Activated naive CD4-positive, alpha-beta T cell treated with anti-CD3 and anti-CD28 coated beads, Interleukin-2, amount 50 U/mL, for 24 hours (primary cell): ENCODE measurements at regions not wholly inside any gene's neighbourhood (a gene's known extent, or its start where the extent isn't known, plus 50 kb on each side); places are given as distances from the start of the nearest gene placed in this dataset.

Source experiments
- H3K27ac Mint-ChIP-seq: one replicate; pipeline ENCODE4 v1.8.0; 2021; ENCODE audit warnings: mild to moderate bottlenecking, mixed read lengths
- H3K27me3 Mint-ChIP-seq: one replicate; pipeline ENCODE4 v1.8.0; 2021; ENCODE audit warnings: mixed read lengths
- H3K36me3 Mint-ChIP-seq: one replicate; pipeline ENCODE4 v1.8.0; 2021; ENCODE audit warnings: mixed read lengths
- H3K4me1 Mint-ChIP-seq: one replicate; pipeline ENCODE4 v1.8.0; 2021; ENCODE audit warnings: mixed read lengths
- H3K4me3 Mint-ChIP-seq: one replicate; pipeline ENCODE4 v1.8.0; 2021; ENCODE audit warnings: mild to moderate bottlenecking, mixed read lengths
- H3K9me3 Mint-ChIP-seq: one replicate; pipeline ENCODE4 v1.8.0; 2021; ENCODE audit warnings: mixed read lengths

- Mint-ChIP-seq H3K36me3 (no peaks in the 10 kb centered on the region), H3K9me3 (no peaks in the 10 kb centered on the region), H3K27me3 (peaks cover 5% of the 10 kb centered on the region), H3K4me3 (no peak overlapping the region), H3K27ac (no peak overlapping the region), H3K4me1 (no peaks in the 10 kb centered on the region)
These were observed 158.4 kb downstream of the KLHL28 start for GRCh38 chr14:44803239-44803905.

DNA sequence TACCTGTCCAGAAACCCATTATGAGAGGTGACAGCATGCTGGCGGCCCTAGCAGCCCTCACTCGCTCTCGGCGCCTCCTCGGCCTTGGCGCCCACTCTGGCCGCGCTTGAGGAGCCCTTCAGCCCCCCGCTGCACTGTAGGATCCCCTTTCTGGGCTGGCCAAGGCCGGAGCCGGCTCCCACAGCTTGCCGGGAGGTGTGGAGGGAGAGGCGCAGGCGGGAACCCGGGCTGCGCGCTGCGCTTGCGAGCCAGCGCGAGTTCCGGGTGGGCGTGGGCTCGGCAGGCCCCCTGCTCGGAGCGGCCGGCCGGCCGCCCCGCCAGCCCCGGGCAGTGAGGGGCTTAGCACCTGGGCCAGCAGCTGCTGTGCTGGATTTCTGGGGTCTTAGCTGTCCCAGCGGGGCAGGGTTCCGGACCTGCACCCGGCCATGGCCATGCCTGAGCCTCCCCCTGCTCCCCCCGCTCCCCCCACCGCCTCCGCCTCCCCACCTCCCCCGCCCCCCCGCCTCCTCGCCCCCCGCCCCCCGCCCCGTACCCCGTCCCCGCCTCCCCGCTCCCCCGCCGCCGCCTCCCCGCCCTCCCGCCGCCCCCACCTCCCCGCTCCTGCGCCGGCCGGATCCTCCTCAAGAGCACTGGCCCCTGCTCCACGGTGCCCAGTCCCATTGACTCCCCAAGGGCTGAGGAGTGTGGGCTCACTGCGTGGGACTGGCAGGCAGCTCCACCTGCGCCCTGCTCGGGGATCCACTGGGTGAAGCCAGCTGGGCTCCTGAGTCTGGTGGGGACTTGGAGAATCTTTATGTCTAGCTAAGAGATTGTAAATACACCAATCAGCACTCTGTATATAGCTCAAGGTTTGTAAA lies 163.1 kb downstream of the KLHL28 start:
- Mint-ChIP-seq H3K4me1 (no peaks in the 10 kb centered on the region), H3K9me3 (no peaks in the 10 kb centered on the region), H3K27me3 (peaks cover 8% of the 10 kb centered on the region), H3K4me3 (no peak overlapping the region), H3K36me3 (no peaks in the 10 kb centered on the region), H3K27ac (no peak overlapping the region)

GRCh38 chr14:44795725-44796124 lies 166.0 kb downstream of the KLHL28 start:
- no peaks in the 10 kb centered on the region for H3K36me3 Mint-ChIP-seq
- H3K4me3 Mint-ChIP-seq: no peak overlapping the region
- H3K4me1 Mint-ChIP-seq: no peaks in the 10 kb centered on the region
- H3K27ac Mint-ChIP-seq: no peak overlapping the region
- no peaks in the 10 kb centered on the region for H3K9me3 Mint-ChIP-seq
- H3K27me3 Mint-ChIP-seq: peaks cover 6% of the 10 kb centered on the region

DNA sequence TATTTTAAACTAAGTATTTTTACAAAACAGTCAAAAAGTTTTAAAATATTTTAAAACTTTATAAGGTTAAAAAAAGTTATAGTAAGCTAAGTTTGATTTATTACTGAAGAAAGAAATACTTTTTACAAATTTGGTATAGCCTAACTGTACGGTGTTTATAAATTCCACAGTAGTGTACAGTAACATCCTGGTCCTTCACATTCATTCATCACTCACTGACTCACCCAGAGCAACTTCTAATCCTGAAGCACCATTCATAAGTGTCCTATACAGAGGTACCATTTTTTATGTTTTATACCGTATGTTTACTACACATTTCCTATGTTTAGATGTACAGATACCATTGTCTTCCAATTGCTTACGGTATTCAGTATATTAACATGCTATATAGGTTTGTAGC lies 170.0 kb downstream of the KLHL28 start:
- Mint-ChIP-seq H3K4me3 (no peak overlapping the region), H3K9me3 (peaks cover 4% of the 10 kb centered on the region), H3K27me3 (peaks cover 9% of the 10 kb centered on the region), H3K4me1 (no peaks in the 10 kb centered on the region), H3K27ac (no peak overlapping the region), H3K36me3 (no peaks in the 10 kb centered on the region)

DNA sequence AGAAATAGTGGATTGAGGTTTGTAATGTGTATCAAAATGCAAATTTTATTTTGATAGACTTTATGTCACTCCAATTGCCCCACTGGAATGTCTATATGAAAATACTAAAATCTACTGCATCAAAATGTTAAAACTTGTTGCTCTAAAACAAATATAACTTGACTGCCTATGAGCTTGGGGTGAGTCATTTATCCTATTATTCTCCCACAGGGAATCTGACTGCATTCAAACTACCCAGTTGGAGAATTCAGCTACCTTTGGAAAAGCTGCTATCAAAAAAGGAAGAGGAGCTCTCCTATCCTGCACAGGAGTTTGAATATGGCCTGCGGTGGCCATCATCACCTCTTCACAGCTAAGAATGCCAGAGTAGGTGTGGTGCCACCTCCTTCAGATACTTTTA lies 173.1 kb downstream of the KLHL28 start:
- Mint-ChIP-seq H3K27me3 (peaks cover 12% of the 10 kb centered on the region), H3K36me3 (no peaks in the 10 kb centered on the region)

GRCh38 chr14:44785096-44785495 lies 176.7 kb downstream of the KLHL28 start:
- H3K4me3 Mint-ChIP-seq: no peak overlapping the region
- H3K4me1 Mint-ChIP-seq: no peaks in the 10 kb centered on the region
- no peak overlapping the region for H3K27ac Mint-ChIP-seq
- peaks cover 22% of the 10 kb centered on the region for H3K27me3 Mint-ChIP-seq
- peaks cover 4% of the 10 kb centered on the region for H3K9me3 Mint-ChIP-seq
- no peaks in the 10 kb centered on the region for H3K36me3 Mint-ChIP-seq

More for the DNA sequence above, 173.1 kb downstream of the KLHL28 start:
- Mint-ChIP-seq H3K27ac (no peak overlapping the region), H3K4me1 (no peaks in the 10 kb centered on the region), H3K4me3 (no peak overlapping the region), H3K9me3 (peaks cover 4% of the 10 kb centered on the region)

DNA sequence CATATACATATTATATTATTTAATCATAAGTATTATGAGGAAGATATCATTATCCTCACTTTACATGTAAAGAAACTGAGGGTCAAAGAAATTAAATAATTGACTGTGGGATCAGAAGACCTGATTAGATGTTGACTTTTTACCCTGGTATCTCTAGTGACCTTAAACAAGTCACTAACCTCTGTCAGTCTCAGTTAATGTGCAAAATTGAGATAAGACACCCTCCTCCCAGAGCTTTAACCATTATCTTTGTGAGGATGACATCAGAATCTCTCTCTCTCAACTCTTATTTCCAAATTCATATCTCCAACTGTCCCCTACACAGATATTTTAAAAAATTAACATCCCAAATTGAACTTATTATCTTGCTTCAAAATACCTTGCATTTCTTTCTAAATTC lies 177.8 kb downstream of the KLHL28 start:
- Mint-ChIP-seq H3K4me3 (no peak overlapping the region), H3K27ac (no peak overlapping the region), H3K27me3 (peaks cover 17% of the 10 kb centered on the region), H3K4me1 (no peaks in the 10 kb centered on the region), H3K9me3 (no peaks in the 10 kb centered on the region), H3K36me3 (no peaks in the 10 kb centered on the region)

DNA sequence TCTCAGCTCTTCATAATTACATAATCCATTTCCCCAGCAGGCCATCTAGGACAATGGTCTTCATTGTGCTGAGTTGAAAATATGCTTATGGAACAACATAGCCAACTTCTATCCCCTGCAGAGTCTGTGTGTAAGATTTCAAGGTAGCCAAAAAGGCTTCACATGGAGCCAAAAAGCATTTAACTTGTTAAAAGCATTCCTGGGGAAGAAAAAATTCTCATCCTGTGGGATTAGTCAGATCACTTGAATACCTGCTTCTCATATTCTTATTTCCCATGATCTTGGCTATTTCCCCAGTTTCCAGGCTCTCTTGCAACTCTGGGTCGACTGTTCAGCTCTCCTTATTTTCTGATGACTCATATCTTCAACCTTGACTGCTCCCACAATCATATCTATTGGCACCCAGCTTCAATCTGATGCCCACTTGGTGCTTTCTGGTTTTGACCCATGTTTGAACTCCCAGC lies 178.9 kb downstream of the KLHL28 start:
- no peak overlapping the region for H3K27ac Mint-ChIP-seq

GRCh38 chr14:44780989-44781388 lies 180.8 kb downstream of the KLHL28 start:
- no peak overlapping the region for H3K27ac Mint-ChIP-seq
- H3K27me3 Mint-ChIP-seq: peaks cover 17% of the 10 kb centered on the region
- H3K4me3 Mint-ChIP-seq: no peak overlapping the region
- H3K9me3 Mint-ChIP-seq: no peaks in the 10 kb centered on the region
- no peaks in the 10 kb centered on the region for H3K36me3 Mint-ChIP-seq
- no peaks in the 10 kb centered on the region for H3K4me1 Mint-ChIP-seq

More for the DNA sequence above, 178.9 kb downstream of the KLHL28 start:
- no peaks in the 10 kb centered on the region for H3K9me3 Mint-ChIP-seq
- no peak overlapping the region for H3K4me3 Mint-ChIP-seq
- H3K36me3 Mint-ChIP-seq: no peaks in the 10 kb centered on the region
- no peaks in the 10 kb centered on the region for H3K4me1 Mint-ChIP-seq
- H3K27me3 Mint-ChIP-seq: peaks cover 17% of the 10 kb centered on the region

DNA sequence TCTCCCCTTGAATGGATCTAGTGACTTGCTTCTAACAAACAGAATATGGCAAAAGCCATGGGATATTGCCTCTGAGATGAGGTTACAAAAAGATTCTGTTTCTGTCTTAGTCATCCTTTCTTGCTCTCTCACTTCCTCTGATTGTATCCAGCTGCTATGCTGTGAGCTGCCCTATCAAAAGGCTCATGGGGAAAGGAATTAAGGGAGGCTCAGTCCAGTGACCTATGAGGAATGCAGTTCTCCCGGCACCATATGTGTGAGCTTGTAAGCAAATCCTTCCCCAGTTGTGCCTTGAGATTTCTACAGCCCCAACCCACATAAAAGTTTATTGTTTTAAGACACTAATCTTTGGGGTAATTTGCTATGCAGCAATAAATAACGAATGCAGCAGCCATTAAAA lies 183.1 kb downstream of the KLHL28 start:
- no peaks in the 10 kb centered on the region for H3K36me3 Mint-ChIP-seq
- no peak overlapping the region for H3K27ac Mint-ChIP-seq
- H3K4me1 Mint-ChIP-seq: no peaks in the 10 kb centered on the region
- H3K9me3 Mint-ChIP-seq: no peaks in the 10 kb centered on the region
- no peak overlapping the region for H3K4me3 Mint-ChIP-seq
- peaks cover 12% of the 10 kb centered on the region for H3K27me3 Mint-ChIP-seq

DNA sequence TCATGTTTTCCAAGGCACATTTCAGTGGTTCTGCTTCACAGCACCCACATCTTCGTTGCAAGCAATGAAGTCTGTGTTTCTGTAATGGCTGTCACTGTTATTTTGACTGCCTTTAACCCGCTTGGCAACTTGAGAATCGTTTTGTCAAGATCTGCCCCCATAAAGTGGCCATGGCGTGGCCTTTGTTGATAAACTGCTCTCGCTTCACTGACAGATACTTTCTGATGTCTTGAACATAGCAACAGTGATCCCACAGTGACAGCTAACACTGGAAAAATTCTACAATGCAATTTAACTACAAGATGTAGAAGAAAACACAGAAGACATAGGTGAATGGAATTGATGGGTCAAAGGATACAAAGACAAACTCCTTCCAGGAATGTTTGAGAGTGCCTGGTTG lies 184.2 kb downstream of the KLHL28 start:
- Mint-ChIP-seq H3K27me3 (peaks cover 8% of the 10 kb centered on the region), H3K27ac (no peak overlapping the region), H3K4me1 (no peaks in the 10 kb centered on the region), H3K36me3 (no peaks in the 10 kb centered on the region), H3K4me3 (no peak overlapping the region), H3K9me3 (no peaks in the 10 kb centered on the region)

GRCh38 chr14:44775248-44775647 lies 186.5 kb downstream of the KLHL28 start:
- H3K4me1 Mint-ChIP-seq: no peaks in the 10 kb centered on the region
- H3K27ac Mint-ChIP-seq: no peak overlapping the region
- no peaks in the 10 kb centered on the region for H3K27me3 Mint-ChIP-seq
- no peaks in the 10 kb centered on the region for H3K36me3 Mint-ChIP-seq
- H3K4me3 Mint-ChIP-seq: no peak overlapping the region
- H3K9me3 Mint-ChIP-seq: no peaks in the 10 kb centered on the region

DNA sequence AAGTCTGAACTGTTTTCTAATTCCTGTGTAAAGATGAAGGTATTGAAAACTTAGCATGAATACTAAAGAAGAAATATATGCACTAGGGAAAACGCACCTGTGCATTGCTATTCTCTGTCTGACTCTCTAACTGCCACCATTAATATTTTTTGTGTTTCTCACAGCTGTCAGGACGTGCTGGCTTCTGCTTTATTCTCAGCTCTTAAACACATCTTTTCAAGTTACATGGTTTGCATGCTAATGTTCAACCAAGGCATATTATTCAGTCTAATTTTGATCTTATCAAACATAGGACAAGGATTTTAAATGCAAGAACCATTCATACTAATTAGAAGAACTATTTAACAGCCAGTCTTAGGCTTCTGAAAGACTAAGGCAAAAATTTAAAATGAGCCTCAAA lies 187.4 kb downstream of the KLHL28 start:
- no peak overlapping the region for H3K4me3 Mint-ChIP-seq
- H3K36me3 Mint-ChIP-seq: no peaks in the 10 kb centered on the region
- peaks cover 2% of the 10 kb centered on the region for H3K27me3 Mint-ChIP-seq
- no peak overlapping the region for H3K27ac Mint-ChIP-seq
- no peaks in the 10 kb centered on the region for H3K9me3 Mint-ChIP-seq
- H3K4me1 Mint-ChIP-seq: no peaks in the 10 kb centered on the region

DNA sequence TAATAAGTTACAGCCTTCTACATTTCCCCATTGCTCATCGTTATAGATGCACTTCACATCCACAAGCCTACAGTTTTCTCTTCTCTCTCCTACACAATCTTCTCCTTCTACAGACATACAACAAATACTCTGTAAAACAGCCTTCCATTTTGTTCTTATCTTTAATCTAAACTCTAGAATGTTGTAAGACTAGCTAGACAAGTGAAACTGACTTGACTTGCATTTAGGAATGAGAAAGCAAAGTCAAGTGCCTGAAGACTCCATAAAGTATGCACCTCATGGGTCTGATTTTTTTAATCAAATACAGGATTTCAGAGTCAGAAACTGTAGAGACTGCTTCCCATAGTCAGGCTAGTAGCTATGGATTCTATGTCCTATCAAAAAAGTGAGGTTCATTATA lies 190.3 kb downstream of the KLHL28 start:
- Mint-ChIP-seq H3K36me3 (no peaks in the 10 kb centered on the region), H3K27ac (no peak overlapping the region), H3K27me3 (peaks cover 2% of the 10 kb centered on the region), H3K4me3 (no peak overlapping the region), H3K4me1 (no peaks in the 10 kb centered on the region), H3K9me3 (no peaks in the 10 kb centered on the region)

DNA sequence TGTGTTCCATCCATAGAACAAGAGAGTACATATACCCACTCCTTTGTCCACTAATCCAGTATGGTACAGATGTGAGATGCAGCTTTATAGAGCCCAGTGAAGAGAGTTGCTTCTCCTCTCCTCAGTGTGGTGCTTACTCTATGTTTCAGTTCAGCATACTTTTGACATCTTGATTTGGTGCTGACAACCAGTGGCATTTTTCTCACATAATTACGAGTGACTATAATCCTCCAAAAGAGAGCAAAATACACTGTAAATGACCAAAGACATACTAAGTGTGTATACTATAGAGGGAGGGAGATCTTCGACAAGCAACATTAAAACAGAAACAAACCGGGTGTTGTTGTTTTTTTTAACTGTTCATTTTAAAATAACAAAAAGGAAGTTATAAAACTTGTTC lies 191.5 kb downstream of the KLHL28 start:
- no peaks in the 10 kb centered on the region for H3K4me1 Mint-ChIP-seq
- H3K36me3 Mint-ChIP-seq: no peaks in the 10 kb centered on the region
- no peak overlapping the region for H3K4me3 Mint-ChIP-seq
- no peak overlapping the region for H3K27ac Mint-ChIP-seq
- peaks cover 2% of the 10 kb centered on the region for H3K27me3 Mint-ChIP-seq
- H3K9me3 Mint-ChIP-seq: no peaks in the 10 kb centered on the region

- Mint-ChIP-seq H3K4me1 (no peaks in the 10 kb centered on the region), H3K4me3 (no peak overlapping the region), H3K27ac (no peak overlapping the region), H3K27me3 (peaks cover 4% of the 10 kb centered on the region), H3K9me3 (no peaks in the 10 kb centered on the region), H3K36me3 (no peaks in the 10 kb centered on the region)
These were observed 192.8 kb downstream of the KLHL28 start for GRCh38 chr14:44768935-44769334.
